Endothelial cell of umbilical vein (primary cell): ENCODE measurements at regions not wholly inside any gene's neighbourhood (a gene's known extent, or its start where the extent isn't known, plus 50 kb on each side); places are given as distances from the start of the nearest gene placed in this dataset.

Source experiments
- CTCF ChIP-seq, 2 donors: IDR thresholded peaks; 1 replicate in 1 of 2; 2 replicates in 1 of 2; pipeline ENCODE4 v1.5.1; 2011; ENCODE audit warnings: low read length in 2 of 2, mild to moderate bottlenecking in 2 of 2, moderate library complexity in 2 of 2, control low read depth in 1 of 2, inconsistent platforms in 1 of 2, low read depth in 1 of 2; ENCODE audit not compliant: insufficient read depth in 1 of 2; ENCODE audit errors: extremely low read depth in 1 of 2
- EZH2 ChIP-seq: IDR thresholded peaks from 2 replicates; pipeline ENCODE4 v1.6.1; 2012; ENCODE audit warnings: borderline replicate concordance, low read depth, mild to moderate bottlenecking, moderate library complexity, low read length, inconsistent platforms; ENCODE audit not compliant: severe bottlenecking
- MYC ChIP-seq: IDR thresholded peaks from one replicate; pipeline ENCODE4 v1.6.1; 2011; ENCODE audit warnings: mild to moderate bottlenecking, low read depth, low read length
- POLR2A ChIP-seq: IDR thresholded peaks from 2 replicates; pipeline ENCODE4 v1.6.1; 2012; ENCODE audit warnings: low read depth, mild to moderate bottlenecking, control low read depth, low read length
- POLR2AphosphoS5 ChIP-seq: IDR thresholded peaks from 2 replicates; pipeline ENCODE4 v1.6.1; 2012; ENCODE audit warnings: low read depth, mild to moderate bottlenecking, control low read depth, low read length, moderate library complexity; ENCODE audit not compliant: insufficient read depth

DNA sequence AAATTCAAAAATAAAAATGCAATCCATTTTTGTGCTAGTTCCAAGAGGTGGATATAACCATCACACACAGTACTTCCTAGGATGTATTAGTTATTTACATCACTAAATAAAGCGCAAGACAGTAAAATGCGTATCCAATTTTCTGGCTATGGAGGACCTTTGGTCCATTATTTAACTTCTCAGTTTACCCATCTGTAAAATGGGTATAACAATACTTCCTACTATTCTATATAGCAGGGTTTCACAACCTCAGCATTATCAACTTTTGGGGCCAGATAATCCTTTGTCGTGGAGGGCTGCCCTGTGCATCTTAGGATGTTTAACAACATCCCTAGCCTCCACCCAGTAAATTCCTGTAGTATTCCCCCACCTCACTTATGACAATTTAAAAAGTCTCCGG lies 275.1 kb upstream of the PKDCC start:
- TF ChIP-seq MYC (no peak), CTCF (IDR thresholded peaks at IDR 0.05; ENCODE audit: extremely low read depth in 1 of 2, insufficient read depth in 1 of 2, low read depth in 1 of 2, low read length in 2 of 2) (no peak), EZH2 (no peak), POLR2AphosphoS5 (no peak), POLR2A (no peak)
